ENCODE measurements at regions not wholly inside any gene's neighbourhood (a gene's known extent, or its start where the extent isn't known, plus 50 kb on each side); places are given as distances from the start of the nearest gene placed in this dataset.
A peak's percentile ranks its signal among the peaks of the same experiment; 100 is the strongest.
"Not testable (repeated sequence)": the region's sequence is repeated elsewhere in the genome, so short reads cannot be mapped to it uniquely, and the experiment has no call there.

DNA sequence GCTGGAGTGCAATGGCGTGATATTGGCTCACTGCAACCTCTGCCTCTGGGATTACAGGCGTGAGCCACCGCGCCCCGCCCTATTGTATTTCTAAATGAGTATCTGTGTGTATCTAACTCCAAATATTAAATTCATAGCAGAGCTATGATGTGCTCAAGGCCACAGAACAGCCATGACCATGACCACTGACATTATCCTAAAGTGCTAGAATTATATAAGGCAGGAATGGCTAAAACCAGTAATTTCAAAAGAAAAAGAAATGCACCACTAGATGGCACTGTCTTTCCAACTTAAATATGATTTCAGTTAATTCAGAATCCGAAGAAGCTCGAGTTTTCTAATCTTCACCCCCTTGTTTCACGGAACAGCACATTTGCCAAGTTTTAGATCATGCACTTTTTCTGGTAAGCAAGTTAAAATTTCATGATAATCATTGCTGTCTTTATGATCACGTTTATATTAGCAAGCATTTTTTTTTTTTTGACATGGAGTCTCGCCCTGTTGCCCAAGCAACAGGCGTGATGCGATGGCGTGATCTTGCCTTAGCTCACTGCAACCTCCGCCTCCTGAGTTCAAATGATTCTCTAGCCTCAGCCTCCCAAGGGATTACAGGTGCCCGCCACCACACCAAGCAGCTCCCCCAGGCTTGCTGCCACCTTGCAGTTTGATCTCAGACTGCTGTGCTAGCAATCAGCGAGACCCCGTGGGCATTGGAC, 65.3 kb downstream of the OR13A1 start:
- TF ChIP-seq, protein P1, sequence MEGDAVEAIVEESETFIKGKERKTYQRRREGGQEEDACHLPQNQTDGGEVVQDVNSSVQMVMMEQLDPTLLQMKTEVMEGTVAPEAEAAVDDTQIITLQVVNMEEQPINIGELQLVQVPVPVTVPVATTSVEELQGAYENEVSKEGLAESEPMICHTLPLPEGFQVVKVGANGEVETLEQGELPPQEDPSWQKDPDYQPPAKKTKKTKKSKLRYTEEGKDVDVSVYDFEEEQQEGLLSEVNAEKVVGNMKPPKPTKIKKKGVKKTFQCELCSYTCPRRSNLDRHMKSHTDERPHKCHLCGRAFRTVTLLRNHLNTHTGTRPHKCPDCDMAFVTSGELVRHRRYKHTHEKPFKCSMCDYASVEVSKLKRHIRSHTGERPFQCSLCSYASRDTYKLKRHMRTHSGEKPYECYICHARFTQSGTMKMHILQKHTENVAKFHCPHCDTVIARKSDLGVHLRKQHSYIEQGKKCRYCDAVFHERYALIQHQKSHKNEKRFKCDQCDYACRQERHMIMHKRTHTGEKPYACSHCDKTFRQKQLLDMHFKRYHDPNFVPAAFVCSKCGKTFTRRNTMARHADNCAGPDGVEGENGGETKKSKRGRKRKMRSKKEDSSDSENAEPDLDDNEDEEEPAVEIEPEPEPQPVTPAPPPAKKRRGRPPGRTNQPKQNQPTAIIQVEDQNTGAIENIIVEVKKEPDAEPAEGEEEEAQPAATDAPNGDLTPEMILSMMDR (IDR thresholded peaks at IDR 0.05; ENCODE audit: insufficient read depth, low read length, poor library complexity, severe bottlenecking): peak; percentile 50
- H3K27me3 ChIP-seq (ENCODE audit: control insufficient read depth, insufficient read depth, low read length): peaks cover 2% of the 10 kb centered on the region
- no peaks in the 10 kb centered on the region for H3K36me3 ChIP-seq (ENCODE audit: control insufficient read depth, insufficient read depth, low read length)
- DNase-seq (ENCODE audit: low read depth): peak; percentile 19
- H3K4me3 ChIP-seq (ENCODE audit: low read depth, low read length): no peak overlapping the region

DNA sequence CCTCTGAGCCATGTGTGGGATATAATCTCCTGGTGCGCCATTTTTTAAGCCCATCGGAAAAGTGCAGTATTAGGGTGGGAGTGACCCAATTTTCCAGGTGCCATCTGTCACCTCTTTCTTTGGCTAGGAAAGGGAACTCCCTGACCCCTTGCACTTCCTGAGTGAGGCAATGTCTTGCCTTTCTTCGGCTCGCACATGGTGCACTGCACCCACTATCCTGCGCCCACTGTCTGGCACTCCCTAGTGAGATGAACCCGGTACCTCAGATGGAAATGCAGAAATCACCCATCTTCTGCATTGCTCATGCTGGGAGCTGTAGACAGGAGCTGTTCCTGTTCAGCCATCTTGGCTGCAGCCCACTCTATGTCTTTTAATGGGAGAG, 64.7 kb downstream of the OR13A1 start:
- H3K27me3 ChIP-seq (ENCODE audit: control insufficient read depth, insufficient read depth, low read length); DNase-seq (ENCODE audit: low read depth); H3K36me3 ChIP-seq (ENCODE audit: control insufficient read depth, insufficient read depth, low read length); H3K4me3 ChIP-seq (ENCODE audit: low read depth, low read length): not testable (repeated sequence)
